Stomach (tissue), 8 donors: ENCODE measurements at regions not wholly inside any gene's neighbourhood (a gene's known extent, or its start where the extent isn't known, plus 50 kb on each side); places are given as distances from the start of the nearest gene placed in this dataset.
"Not testable (repeated sequence)": the region's sequence is repeated elsewhere in the genome, so short reads cannot be mapped to it uniquely, and the experiment has no call there.

Source experiments
- DNase-seq, 2 donors: peaks; one replicate each; pipeline versions ENCODE4 v3.0.0 to v3.0.0-alpha.2; 2013 to 2019
- H3K27ac ChIP-seq, 5 donors: fragments of 200-600 bp in 4 of 5; sonication (generic) in 4 of 5; one replicate each; pipeline ENCODE4 v1.5.1; 2013 to 2019; ENCODE audit warnings: mild to moderate bottlenecking in 1 of 5, moderate library complexity in 1 of 5
- H3K27me3 ChIP-seq, 3 donors: fragments of 200-600 bp; sonication (generic); one replicate each; pipeline ENCODE4 v1.5.1; 2017 to 2019; ENCODE audit warnings: mixed run types in 1 of 3
- H3K36me3 ChIP-seq, 4 donors: fragments of 200-600 bp; sonication (generic); 1 replicate in 3 of 4; 2 replicates in 1 of 4; pipeline ENCODE4 v1.5.1; 2016 to 2019
- H3K4me1 ChIP-seq, 4 donors: fragments of 200-600 bp; sonication (generic); one replicate each; pipeline ENCODE4 v1.5.1; 2016 to 2019
- H3K4me3 ChIP-seq, 4 donors: fragments of 200-600 bp; sonication (generic) in 3 of 4; one replicate each; pipeline ENCODE4 v1.5.1; 2016 to 2019; ENCODE audit warnings: mild to moderate bottlenecking in 1 of 4
- H3K9me3 ChIP-seq, 4 donors: fragments of 200-600 bp; sonication (generic); one replicate each; pipeline ENCODE4 v1.5.1; 2016 to 2019
- EP300 ChIP-seq: sonication (generic); formaldehyde crosslinking; IDR thresholded peaks from one replicate; pipeline ENCODE4 v1.6.1; 2017; ENCODE audit warnings: antibody characterized with exemption
- POLR2A ChIP-seq, 4 donors: fragments of 450-650 bp; IDR thresholded peaks; one replicate each; pipeline ENCODE4 v1.6.1; 2016; ENCODE audit warnings: antibody characterized with exemption in 4 of 4, control low read depth in 2 of 4, mild to moderate bottlenecking in 1 of 4, moderate library complexity in 1 of 4
- POLR2AphosphoS5 ChIP-seq, 3 donors: sonication (generic); formaldehyde crosslinking; IDR thresholded peaks; one replicate each; pipeline ENCODE4 v1.6.1; 2016; ENCODE audit warnings: antibody characterized with exemption in 3 of 3
- WGBS, 5 donors: extraction: QIAGEN DNeasy Blood & Tissue Kit in 3 of 5; methylation state at CpG; one replicate each; pipeline versions ENCODE4 v1.1.5 to v1.1.7; 2013 to 2018; 5-methylcytosine and 5-hydroxymethylcytosine counted together
- intact Hi-C: fragments of 100-400 bp; cut with DNase I; formaldehyde crosslinking; loops from one replicate; pipeline ENCODE4 v1.15.1; 2023; ENCODE audit warnings: low total_unique reads
- TF ChIP-seq, protein P1 (sequence below), 7 experiments: fragments of 450-650 bp in 4 of 7; fragments of 200-600 bp in 3 of 7; sonication (generic) in 3 of 7; IDR thresholded peaks; one replicate each; pipeline ENCODE4 v1.5.1; 2016 to 2019; ENCODE audit warnings: antibody characterized with exemption in 7 of 7, control low read depth in 2 of 7, mild to moderate bottlenecking in 1 of 7
- donor health status: healthy with polysubstance abuse.
- donor health status: Bipolar disorder and iron deficiency.
- donor health status: healthy.

DNA sequence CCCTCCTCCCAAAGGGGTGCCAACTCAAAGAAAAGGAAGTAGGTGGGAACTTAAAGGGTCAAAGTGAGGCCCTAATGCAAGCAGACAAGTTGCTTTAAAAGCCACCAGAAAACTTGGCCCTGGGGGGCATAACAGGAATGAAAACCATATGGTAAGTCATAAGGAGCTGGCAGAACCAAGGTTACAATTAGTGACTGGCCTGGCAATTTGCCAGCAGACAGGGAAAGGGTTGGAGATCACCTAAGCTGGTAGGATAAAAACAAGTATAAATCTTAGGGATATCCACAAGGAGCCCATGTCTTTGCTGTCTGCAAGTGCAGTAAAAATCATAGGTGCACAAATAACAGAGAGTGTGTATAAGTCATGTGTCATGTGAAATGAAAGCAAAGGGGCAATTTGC lies 256.7 kb upstream of the LRRTM4 start:
- intact Hi-C loops = no loop called here
- no peak overlapping the region for H3K27ac ChIP-seq
- DNase-seq = no peak
- no peak overlapping the region for H3K4me3 ChIP-seq
- H3K9me3 ChIP-seq = no peaks in the 10 kb centered on the region
- no peaks in the 10 kb centered on the region for H3K4me1 ChIP-seq
- H3K27me3 ChIP-seq = no peaks in the 10 kb centered on the region
- no peaks in the 10 kb centered on the region for H3K36me3 ChIP-seq
- TF ChIP-seq POLR2AphosphoS5 (IDR thresholded peaks at IDR 0.05) (no peak), EP300 (no peak), POLR2A (IDR thresholded peaks at IDR 0.05) (no peak)
- TF ChIP-seq, protein P1, sequence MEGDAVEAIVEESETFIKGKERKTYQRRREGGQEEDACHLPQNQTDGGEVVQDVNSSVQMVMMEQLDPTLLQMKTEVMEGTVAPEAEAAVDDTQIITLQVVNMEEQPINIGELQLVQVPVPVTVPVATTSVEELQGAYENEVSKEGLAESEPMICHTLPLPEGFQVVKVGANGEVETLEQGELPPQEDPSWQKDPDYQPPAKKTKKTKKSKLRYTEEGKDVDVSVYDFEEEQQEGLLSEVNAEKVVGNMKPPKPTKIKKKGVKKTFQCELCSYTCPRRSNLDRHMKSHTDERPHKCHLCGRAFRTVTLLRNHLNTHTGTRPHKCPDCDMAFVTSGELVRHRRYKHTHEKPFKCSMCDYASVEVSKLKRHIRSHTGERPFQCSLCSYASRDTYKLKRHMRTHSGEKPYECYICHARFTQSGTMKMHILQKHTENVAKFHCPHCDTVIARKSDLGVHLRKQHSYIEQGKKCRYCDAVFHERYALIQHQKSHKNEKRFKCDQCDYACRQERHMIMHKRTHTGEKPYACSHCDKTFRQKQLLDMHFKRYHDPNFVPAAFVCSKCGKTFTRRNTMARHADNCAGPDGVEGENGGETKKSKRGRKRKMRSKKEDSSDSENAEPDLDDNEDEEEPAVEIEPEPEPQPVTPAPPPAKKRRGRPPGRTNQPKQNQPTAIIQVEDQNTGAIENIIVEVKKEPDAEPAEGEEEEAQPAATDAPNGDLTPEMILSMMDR (IDR thresholded peaks at IDR 0.05) = no peak

DNA sequence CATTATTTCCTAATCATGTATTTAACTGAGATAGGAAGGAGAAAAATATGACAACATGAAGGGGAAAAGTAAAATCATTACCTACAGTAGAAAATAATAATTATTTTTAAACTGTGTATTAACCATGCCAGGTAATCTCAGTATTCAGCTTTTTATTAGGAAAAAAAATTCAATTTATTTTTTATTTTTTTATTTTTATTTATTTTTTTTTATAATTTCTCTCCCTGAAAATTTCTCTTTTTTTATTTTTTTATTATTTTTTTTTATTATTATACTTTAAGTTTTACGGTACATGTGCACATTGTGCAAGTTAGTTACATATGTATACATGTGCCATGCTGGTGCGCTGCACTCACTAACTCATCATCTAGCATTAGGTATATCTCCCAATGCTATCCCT lies 271.3 kb upstream of the LRRTM4 start:
- H3K4me1 ChIP-seq = not testable (repeated sequence)

DNA sequence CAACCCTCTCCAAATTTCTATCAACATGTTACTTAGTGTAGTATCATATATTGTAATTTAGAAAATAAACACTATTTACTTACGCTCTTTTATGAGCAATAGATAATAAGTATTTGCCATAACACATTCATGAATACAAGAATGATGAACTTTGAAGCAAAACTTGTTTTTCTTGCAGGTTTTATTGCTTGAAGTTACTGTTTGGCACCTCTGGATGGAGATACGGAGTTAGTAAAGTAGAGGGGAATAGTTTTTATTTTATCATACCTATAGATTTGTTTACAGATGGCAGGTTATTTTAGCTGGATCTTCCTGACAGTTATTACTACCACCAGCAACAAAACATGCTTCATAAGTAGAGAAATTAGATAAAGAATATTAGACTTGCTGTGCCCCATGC lies 274.2 kb upstream of the LRRTM4 start:
- intact Hi-C loops = no loop called here
- Histone ChIP-seq H3K27ac (no peak overlapping the region), H3K4me1 (no peaks in the 10 kb centered on the region), H3K36me3 (no peaks in the 10 kb centered on the region), H3K4me3 (no peak overlapping the region), H3K9me3 (no peaks in the 10 kb centered on the region), H3K27me3 (no peaks in the 10 kb centered on the region)
- DNase-seq = no peak
- 66 to 87% (median 69%) methylated on average over 2 of the region's 2 CpGs for WGBS, 5 donors
- TF ChIP-seq POLR2A (IDR thresholded peaks at IDR 0.05) (no peak), POLR2AphosphoS5 (IDR thresholded peaks at IDR 0.05) (no peak), EP300 (no peak)
- TF ChIP-seq, protein P1 (IDR thresholded peaks at IDR 0.05) = no peak

More for the DNA sequence above, 271.3 kb upstream of the LRRTM4 start:
- H3K9me3 ChIP-seq, H3K4me3 ChIP-seq, H3K36me3 ChIP-seq, H3K27me3 ChIP-seq, DNase-seq, H3K27ac ChIP-seq, intact Hi-C loops: not testable (repeated sequence)
- 93 to 100% (median 97%) methylated on average over 2 of the region's 2 CpGs for WGBS, 5 donors

DNA sequence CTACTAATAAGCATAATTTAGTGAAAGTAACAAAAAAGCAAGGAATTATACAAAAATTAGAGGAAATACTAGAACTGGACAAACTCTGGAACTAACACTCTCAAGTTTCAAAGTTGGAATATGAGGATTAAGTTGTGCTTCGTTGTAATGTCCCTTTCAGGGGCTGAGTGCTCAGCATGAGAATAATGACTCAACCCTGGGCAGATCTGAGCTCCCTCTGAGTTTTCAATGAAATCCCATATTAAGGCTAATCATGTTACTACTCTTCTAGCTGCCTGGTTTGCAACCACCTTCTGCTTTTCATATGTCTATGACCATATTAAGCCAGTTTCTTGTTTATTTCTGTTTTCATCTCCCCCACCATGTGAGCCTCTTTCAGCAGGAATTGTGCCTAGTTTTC lies 274.9 kb upstream of the LRRTM4 start:
- Histone ChIP-seq H3K4me3 (no peak overlapping the region), H3K27me3 (no peaks in the 10 kb centered on the region), H3K36me3 (no peaks in the 10 kb centered on the region), H3K4me1 (no peaks in the 10 kb centered on the region), H3K9me3 (no peaks in the 10 kb centered on the region), H3K27ac (no peak overlapping the region)
- DNase-seq = no peak
- TF ChIP-seq POLR2A (IDR thresholded peaks at IDR 0.05) = no peak
- TF ChIP-seq POLR2AphosphoS5 (IDR thresholded peaks at IDR 0.05) = no peak
- TF ChIP-seq, protein P1 (IDR thresholded peaks at IDR 0.05) = no peak
- TF ChIP-seq EP300 = no peak
- 0 to 38% (median 23%) methylated on average over 1 of the region's 1 CpG for WGBS, 5 donors
- intact Hi-C loops = no loop called here

DNA sequence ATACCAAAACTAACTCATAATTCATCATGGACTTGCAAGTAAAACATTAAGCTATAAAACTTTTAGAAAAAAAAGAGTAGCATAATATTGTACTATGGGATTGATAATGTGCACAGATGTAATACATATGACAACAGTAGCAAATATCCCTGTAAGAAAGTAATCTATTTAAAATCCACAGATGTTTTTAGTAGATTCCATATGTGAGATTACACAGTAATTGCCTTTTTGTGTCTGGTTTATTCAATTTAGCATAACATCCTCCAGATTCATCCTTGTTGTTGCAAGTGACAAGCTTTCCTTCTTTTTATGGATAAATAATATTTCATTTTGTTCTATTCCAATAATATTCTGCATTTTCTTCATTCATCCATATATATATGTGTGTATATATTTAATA lies 278.2 kb upstream of the LRRTM4 start:
- Histone ChIP-seq H3K4me1 (no peaks in the 10 kb centered on the region), H3K27me3 (no peaks in the 10 kb centered on the region), H3K27ac (no peak overlapping the region), H3K4me3 (no peak overlapping the region), H3K9me3 (no peaks in the 10 kb centered on the region), H3K36me3 (no peaks in the 10 kb centered on the region)
- DNase-seq = no peak
- intact Hi-C loops = no loop called here
- TF ChIP-seq, protein P1 (IDR thresholded peaks at IDR 0.05) = no peak
- no peak for TF ChIP-seq EP300
- TF ChIP-seq POLR2A (IDR thresholded peaks at IDR 0.05) = no peak
- no peak for TF ChIP-seq POLR2AphosphoS5 (IDR thresholded peaks at IDR 0.05)
